GM19372 (cell line): ENCODE measurements at regions not wholly inside any gene's neighbourhood (a gene's known extent, or its start where the extent isn't known, plus 50 kb on each side); places are given as distances from the start of the nearest gene placed in this dataset.

ENCODE experiments used
- ATAC-seq: cut with Tn5 transposase; IDR thresholded peaks from one replicate; pipeline ENCODE4 v1.9.1; 2021; ENCODE audit warnings: mild to moderate bottlenecking, low read depth, moderate library complexity; ENCODE audit not compliant: unreplicated experiment

- ATAC-seq = no peak
These were observed 317.4 kb downstream of the STIM2 start for GRCh38 chr4:27178061-27178460.

- no peak for ATAC-seq
These were observed 321.1 kb downstream of the STIM2 start for GRCh38 chr4:27181693-27182092.

GRCh38 chr4:27182211-27182610, 321.6 kb downstream of the STIM2 start:
- ATAC-seq = no peak

GRCh38 chr4:27184508-27185155, 324.0 kb downstream of the STIM2 start:
- ATAC-seq = no peak

- ATAC-seq = no peak
These were observed 326.1 kb downstream of the STIM2 start for GRCh38 chr4:27186710-27187109.

GRCh38 chr4:27187786-27188185, 327.1 kb downstream of the STIM2 start:
- no peak for ATAC-seq

GRCh38 chr4:27189683-27190082, 329.0 kb downstream of the STIM2 start:
- no peak for ATAC-seq

GRCh38 chr4:27191592-27191991, 331.0 kb downstream of the STIM2 start:
- ATAC-seq = no peak

GRCh38 chr4:27194599-27195176, 334.0 kb downstream of the STIM2 start:
- ATAC-seq = no peak

- no peak for ATAC-seq
These were observed 337.6 kb downstream of the STIM2 start for GRCh38 chr4:27198246-27198645.

- no peak for ATAC-seq
These were observed 338.3 kb downstream of the STIM2 start for GRCh38 chr4:27198971-27199370.

GRCh38 chr4:27206009-27206408, 345.4 kb downstream of the STIM2 start:
- no peak for ATAC-seq

- ATAC-seq = no peak
These were observed 350.3 kb downstream of the STIM2 start for GRCh38 chr4:27210956-27211355.

- no peak for ATAC-seq
These were observed 353.4 kb downstream of the STIM2 start for GRCh38 chr4:27214010-27214409.

GRCh38 chr4:27215220-27215826, 354.7 kb downstream of the STIM2 start:
- no peak for ATAC-seq

GRCh38 chr4:27217261-27217769, 356.7 kb downstream of the STIM2 start:
- ATAC-seq = no peak

GRCh38 chr4:27218013-27218412, 357.4 kb downstream of the STIM2 start:
- ATAC-seq = no peak

- no peak for ATAC-seq
These were observed 362.7 kb downstream of the STIM2 start for GRCh38 chr4:27223326-27223725.

GRCh38 chr4:27233531-27233930, 372.9 kb downstream of the STIM2 start:
- ATAC-seq = no peak

GRCh38 chr4:27234306-27234899, 373.8 kb downstream of the STIM2 start:
- ATAC-seq = no peak

- no peak for ATAC-seq
These were observed 379.0 kb downstream of the STIM2 start for GRCh38 chr4:27239641-27240040.

GRCh38 chr4:27242217-27242616, 381.6 kb downstream of the STIM2 start:
- no peak for ATAC-seq
